Activated T-helper 1 cell treated with Interleukin-2 at 50 U/mL for 16 hours (primary cell): ENCODE measurements at regions not wholly inside any gene's neighbourhood (a gene's known extent, or its start where the extent isn't known, plus 50 kb on each side); places are given as distances from the start of the nearest gene placed in this dataset.

Experiments used
- DNase-seq: peaks from one replicate; pipeline ENCODE4 v3.0.0-alpha.2; 2020; ENCODE audit warnings: low read depth

DNA sequence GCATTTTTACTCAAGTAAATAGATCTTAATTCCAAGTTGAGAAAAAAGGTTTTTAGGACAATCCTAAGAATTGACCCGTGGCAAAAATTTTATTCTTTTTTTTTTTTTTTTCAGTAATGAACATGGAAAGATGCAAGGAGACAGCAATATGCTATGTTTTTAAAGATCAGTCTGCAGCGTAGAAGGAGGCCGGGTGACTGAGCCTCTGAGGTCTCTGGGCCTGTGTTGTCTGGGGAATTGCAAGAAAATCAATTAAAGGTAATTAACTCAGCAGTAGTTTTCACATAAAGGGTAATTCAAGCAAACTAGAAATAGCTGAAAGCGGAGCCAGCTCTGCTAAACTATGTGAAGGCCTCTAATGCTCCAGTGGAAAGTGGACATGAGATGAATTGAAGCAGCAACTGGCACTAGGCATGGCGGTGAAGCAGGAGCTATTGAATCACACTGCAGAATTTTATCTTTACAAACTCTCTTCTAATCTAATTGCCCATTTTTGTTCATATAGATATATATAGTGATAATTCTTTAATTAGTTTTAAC lies 285.2 kb upstream of the ITGA1 start:
- DNase-seq: no peak

DNA sequence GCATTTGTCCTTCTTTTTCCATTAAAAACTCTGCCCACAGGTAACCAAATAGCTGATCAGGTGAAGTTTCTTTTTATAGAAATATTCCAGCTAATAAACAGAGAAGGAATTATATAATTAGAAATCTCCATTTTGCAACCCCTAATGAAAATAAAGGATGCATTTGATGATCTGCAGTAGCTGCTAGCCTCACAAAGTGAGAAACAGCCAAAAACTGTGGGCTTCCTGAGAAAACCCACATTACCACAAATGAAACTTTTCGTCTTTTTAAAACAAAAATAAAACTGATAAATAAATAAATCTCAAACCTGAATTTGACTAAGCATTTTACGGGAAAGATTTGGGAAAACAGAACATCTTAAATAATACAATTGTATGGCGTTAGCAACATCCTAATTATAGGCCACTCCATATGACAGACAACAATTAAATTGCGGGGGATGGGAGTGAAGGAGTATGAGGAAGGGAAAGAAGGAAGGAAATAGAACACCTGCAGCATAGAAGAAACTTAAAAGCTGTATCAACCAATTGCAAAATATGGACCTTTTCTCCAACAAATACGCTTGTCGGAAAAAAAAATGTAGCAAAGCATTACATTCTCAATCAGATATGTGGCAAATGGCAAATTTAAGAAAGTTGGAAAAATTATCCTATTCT lies 283.0 kb upstream of the ITGA1 start:
- DNase-seq: no peak

DNA sequence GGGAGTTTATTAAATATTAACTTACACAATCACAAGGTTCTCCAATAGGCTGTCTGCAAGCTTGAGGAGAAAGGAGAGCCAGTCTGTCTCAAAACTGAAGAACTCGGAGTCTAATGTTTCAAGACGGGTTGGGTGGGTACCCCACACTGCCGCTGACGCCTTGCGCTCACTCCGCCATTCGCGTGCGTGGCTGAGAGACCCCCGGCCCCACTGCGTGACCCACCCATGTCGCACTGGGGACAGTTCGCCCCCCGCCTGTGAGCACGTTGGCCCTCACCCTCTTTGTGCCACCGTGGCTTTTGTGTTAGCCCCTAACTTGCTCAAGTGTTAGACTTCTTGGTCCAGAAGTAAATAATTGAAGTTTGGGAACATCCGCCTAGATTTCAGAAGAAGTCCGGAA lies 270.0 kb upstream of the ITGA1 start:
- DNase-seq: no peak

DNA sequence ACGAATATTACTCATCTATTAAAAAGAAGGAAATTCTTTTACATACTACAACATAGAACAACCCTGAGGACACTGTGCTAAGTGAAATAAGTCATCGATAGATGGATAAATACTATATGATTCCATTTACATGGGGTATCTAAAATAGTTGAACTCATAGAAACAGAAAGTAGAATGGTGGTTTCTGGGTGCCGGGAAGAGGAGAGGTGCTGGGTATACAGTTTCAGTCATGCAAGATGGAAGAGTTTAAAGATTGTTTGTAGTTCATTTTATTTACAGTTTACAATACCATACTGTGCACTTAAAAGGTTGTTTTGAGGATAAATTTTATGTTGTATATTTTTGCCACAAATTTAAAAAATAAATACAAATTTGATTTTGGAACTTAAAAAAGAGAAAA lies 267.5 kb upstream of the ITGA1 start:
- DNase-seq: no peak

DNA sequence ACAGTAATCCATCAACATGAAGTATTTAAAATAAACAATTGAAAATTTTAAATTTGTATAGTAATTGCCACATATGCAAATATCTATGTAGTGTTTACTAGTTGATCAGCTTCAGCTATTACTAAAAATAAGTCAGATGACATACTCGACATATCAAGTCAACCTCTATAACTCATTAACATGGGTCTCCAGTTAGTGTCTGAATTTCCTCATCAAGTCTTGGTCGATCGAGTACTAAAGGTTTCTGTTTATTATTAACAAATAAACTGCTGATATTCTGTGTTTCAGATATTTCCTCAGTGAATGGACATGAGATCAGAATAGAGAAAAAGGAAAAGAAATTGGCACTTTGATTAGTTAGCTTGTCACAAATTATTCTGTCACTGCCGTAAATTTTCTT lies 266.5 kb upstream of the ITGA1 start:
- DNase-seq: no peak

DNA sequence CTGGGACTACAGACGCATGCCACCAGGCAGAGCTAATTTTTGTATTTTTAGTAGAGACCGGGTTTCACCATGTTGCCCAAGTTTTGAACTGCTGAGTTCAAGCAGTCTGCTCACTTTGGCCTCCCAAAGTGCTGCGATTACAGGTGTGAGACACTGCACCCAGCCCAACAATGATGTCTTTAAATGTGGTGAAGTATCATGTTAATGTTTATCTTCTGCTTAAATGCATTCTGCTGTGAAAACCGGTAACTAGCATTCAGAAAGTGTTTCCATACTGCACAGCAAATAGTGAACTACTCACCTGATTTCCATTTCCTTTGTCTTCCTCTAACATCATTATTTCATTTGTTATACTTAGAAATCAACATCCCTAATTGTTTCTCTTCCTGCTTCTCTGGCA lies 264.0 kb upstream of the ITGA1 start:
- no peak for DNase-seq

DNA sequence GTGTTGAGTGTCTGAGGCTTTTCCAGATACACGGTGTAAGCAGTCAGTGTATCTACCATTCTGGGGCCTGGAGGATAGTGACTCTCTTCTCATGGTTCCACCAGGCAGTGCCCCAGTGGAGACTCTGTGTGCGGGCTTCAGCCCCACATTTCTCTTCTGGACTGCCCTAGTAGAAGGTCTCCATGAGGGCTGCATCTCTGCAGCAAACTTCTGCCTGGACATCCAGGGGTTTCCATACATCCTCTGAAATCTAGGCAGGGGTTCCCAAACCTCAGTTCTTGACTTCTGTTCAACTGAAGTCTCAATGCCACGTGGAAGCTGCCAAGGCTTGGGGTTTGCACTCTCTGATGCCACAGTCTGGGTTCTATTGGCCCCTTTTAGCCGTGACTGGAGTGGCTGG lies 256.6 kb upstream of the ITGA1 start:
- DNase-seq: no peak

DNA sequence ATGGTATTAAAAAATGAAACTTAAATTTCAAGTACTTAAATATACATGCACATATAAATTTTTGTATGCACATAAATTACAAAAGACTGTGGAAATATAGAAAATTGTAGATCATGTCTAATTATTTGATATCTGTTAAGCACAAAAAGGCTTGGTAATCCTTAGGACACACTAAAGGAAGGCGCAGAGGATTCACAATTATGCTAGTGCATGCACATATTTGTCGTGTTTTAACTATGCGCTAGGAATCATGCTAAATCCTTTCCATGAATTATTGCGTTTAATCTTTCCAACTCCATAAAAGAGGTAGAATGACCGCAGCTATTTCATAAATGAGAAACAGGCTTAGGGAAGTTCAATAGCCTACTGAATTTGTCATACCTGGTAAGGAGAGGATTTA lies 244.1 kb upstream of the ITGA1 start:
- DNase-seq: no peak

DNA sequence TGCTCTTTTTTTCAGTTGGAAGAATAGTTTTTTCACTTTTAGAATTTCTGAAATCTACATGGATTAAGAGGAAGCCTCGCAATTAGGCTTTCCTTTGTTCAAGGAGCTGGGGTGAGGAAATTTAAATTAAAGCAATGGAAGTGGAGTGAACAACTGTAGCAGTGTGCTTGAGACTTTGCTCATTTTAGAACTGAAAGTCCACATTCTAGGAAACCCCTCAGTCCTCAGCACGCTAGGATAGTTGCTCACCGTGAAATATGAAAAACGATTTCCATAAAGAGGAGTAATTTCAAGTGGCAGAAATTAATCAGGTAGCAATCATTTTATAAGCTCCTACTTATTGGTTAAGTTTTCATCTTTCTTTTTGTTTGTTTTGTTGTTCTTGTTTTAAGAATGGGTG lies 243.0 kb upstream of the ITGA1 start:
- DNase-seq: no peak

DNA sequence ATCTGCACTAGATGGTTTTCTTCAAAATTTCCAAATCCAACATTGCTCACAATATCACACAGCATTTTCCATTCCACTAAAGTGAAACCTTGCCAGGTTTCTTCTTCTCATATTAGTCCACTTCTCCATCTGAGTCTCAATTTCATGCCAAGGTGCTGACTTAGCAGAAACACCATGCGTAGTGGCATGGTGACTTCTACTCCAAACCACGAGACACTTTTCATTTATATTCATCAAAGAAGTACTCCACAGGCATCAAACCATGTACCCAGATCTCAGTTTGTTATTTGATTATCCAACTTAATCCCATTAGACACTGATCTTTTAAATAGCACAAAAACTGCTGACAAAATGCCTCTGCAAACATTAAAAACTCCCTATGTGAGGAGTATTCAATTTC lies 233.4 kb upstream of the ITGA1 start:
- DNase-seq: no peak

DNA sequence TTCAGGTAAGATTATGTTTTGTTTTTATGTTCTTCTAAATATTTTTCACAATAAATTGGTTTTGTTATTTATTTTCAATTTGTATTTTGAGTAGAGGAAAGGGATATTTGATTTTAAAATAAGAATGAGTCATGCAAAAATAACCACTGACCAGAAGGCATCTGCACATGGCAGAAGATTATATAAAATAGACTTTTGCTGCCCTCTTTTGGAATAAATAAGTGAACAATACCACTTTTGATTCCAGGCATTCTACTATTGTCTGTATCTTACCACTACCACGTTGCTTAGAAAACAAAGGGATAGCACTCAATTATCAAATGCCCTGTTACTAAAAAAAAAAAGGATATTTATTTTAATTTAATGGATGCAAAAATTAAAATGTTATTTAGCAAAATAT lies 227.3 kb upstream of the ITGA1 start:
- DNase-seq: no peak

DNA sequence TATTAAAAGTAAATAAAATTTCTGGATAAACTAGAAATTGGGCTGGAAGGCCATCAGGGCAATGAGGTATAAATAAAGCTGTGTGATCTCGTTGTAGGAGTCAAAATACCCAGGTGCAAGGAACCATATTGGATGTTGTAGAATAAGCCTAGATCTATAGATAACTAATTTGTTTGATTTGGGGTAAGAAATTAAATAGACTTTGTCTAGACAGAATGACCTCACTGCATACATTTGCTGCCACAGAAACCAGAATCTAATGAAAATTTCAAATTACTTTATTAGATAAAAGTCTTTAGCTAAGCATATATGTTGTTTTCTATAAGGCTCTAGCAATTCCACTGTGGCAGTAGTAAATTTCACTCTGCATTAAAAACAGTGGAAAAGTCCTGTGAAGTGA lies 225.2 kb upstream of the ITGA1 start:
- DNase-seq: no peak

DNA sequence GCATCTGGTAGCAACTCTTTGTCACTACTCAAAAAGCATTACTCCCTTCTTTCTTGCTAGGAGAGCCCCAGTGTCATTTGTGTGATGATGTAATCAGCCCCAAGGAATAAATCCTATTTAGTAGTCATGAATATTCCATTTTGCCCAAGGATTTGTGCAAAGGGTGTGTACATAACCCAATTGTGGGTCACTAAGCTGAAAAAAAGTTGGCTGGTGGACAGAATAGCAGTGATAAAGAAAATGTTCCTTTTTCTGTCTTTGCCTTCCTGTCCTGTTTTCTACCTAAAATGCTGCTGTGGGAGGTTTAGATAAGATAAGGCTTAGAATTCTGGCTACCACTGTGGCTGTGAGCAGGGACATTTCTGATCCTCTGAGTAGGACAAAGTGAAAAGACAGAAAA lies 223.1 kb upstream of the ITGA1 start:
- no peak for DNase-seq

DNA sequence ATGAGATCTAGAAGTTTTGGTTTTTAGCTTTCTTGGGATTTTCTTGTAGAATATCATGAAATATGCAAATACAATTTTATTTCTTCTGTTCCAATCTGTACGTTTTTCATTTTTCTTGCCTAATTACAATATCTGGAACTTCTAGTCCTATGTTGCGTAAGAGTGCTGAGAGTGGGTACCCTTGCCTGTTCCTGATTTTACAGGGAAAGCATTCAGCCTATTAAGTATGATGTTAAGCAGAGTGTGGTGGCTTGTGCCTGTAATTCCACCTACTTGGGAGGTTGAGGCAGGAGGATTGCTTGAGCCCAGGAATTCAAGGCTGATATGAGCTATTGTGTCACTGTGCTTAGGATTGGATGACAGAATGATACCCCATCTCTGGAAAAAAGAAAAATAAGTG lies 210.2 kb upstream of the ITGA1 start:
- DNase-seq: no peak

DNA sequence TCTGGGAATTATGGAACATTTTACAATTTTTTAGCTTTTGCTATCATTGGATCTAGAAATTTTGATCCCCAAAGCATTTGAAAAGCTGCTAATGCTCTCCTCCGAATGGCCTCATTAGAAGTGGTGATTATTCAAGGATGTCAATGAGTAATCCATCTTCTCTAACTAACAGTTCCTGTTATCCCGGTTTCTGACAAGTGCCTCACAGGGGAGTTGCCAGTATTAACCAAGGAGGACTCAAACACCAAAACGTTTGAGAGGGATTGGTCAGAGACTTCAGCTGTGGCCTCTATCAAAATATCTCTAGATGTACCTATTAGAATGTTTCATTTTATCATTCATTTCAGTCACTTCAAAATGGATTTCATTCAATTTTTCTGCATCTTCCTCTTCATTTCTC lies 208.3 kb upstream of the ITGA1 start:
- no peak for DNase-seq

DNA sequence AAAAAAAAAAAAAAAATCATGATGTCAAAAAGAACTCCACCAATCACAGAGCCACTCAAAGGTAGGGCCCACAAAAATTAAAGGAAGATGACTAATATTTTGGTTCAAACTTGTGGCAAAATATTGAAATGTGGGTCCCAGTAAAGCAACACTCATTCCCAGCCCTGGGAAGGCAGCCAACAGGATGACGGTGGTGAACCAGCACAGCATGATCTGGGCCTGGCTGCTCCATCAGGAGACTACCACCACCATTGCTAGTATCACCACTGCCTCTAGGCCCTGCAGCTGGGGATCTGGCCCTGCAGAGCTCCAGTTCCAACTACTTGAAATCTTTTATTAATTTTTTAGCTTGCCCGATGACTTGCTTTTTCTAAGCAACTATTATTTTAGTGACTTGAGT lies 206.8 kb upstream of the ITGA1 start:
- no peak for DNase-seq

DNA sequence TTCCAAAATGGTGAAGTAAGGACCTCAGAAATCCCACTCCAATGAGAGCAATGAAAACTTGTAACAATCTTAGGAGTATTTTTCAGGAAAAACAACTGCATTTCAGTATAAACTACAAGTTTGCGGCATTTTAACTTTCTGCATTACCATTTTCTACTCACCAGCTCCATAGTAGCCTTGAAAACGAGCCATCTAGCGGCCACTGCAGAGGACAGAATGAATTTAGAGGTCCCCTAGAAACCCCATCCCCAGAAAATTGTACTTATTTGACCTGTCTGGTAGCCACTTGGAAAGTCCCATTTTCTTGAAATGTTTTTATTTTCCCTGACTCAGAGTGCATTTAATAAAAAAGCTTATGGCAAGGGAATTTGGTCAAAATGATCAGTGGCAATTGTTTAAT lies 205.4 kb upstream of the ITGA1 start:
- no peak for DNase-seq

DNA sequence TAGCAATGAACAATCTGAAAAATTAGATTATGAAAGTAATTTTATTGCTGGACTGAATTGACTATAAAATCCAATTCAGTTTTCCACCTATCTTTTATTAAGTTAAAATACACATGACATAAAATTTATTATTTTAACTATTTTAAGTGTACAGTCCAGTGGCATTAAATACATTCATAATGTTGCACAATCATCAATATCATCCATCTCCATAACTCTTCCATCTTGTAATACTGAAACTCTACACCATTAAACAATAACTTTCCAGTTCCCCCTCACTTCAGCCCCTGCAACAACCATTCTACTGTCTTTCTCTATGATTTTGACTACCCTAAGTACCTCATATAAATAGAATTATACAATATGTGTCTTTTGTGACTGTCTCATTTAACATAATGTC lies 200.6 kb upstream of the ITGA1 start:
- no peak for DNase-seq

DNA sequence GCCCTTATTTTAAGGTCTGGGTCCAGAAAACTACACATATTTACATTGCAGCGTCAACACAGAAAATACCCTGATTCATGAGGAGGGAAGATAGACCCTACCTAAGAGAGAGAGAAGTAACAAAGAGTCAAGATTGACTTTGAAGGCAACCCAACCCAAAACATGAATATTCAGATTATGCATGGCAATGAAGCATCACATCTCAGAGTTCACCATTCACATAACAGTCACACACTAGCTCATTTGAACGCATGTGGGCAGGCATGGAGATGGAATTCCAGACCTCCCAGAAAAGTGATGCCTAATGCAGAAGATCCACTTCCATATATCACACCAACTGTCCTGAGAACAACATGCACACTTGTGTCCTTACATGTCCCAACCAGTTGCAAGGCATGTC lies 190.1 kb upstream of the ITGA1 start:
- no peak for DNase-seq

DNA sequence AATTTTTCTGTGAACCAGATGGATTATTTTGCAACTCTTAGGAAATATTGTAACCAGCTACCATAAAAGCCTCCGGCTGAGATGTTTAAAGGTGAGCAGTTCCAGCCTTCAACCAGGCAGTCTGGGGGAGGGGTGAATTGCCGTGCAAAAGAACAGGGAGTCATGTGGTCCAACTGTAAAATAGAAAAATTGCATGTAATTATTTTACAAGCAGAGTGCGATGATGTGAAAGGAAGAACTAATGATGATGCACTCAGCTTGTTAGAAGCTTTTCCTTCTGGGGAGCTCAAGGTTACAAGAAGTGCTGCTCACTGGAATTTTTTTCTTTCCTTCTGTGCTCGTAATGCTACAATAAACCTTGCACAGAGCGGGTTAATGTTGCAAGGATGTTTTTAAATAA lies 188.7 kb upstream of the ITGA1 start:
- DNase-seq: no peak

DNA sequence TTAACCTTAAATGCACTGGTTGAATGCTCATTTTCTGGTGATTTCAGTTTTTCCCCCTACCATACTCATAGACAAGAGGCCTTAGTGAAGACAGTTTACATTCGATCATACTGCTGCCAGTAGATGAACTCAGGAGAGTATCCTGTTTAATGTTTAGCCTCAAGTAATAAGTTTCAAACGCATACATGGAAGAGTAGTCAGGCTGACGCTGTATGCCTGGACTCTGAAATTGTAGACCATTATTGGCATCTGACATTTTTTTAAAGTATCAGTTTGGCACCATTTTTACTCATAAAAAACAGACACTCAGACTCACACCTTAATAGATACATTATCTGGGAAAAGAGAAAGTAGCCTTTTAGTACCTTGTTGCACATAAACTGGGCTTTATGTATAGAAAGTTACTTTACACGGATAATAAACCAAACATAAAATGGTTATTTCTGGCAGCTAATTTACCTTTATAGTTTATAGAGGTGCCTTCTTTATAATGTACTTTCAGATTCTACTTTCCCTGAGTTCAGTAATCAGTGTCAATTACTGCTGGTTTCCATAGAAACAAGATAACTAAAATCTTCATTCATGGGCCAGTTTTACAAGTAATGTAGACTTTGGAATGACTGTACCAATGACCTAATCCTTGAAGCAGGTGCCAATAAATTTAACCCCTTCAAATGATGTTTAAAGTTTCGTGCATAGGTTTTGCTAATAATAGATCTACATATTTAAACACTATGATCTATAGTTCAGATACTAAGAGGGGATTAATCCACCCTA lies 183.8 kb upstream of the ITGA1 start:
- DNase-seq: no peak

DNA sequence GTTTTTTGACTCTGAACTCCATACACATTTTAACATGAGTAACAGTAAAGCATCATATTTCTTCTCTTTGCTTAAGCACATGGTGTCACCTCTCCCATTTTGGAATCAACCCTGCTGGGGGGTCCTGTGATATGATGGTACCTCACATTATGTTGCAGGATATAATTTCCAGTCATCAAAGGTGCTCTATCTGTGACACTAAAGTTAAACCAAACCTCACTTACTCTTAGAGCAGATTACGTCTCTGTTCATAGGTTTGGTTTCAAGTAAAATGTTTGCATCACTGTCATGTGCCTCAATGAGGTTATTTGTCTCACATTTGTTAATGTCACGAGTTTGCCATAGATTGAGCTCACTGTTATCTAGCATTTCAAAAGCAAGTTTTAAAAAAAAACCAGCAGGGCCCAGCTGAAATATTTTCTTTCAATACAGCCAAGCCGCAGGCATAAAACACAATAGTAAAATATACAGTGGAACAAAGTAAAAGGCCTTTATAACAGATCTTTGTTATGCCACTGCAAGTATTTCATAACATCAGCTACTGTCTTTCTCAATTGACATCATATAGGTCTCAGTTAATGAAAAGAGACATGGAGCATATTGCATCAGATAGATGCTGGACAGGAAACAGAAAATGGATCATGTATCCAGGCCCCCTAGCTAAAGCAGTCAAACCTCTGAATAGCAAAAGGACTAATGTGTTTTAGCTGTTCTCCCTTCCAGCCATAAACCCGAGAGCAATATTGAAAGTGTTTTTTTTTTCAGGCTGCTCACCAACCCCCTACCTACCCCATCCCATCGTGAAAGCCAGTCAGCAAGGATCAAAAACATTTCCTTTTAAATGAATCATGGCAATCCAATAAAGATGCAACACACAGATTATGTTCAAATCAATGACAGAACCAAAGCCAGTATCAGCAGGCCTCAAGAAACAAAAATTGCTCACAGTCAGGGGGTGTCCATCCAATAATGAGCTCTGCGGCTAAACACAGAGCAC lies 182.1 kb upstream of the ITGA1 start:
- DNase-seq: no peak
